ENCODE measurements at regions not wholly inside any gene's neighbourhood (a gene's known extent, or its start where the extent isn't known, plus 50 kb on each side); places are given as distances from the start of the nearest gene placed in this dataset.

- peak overlapping the region in 4 of 6 donors; percentile 39 to 60 (median 51) for H3K27ac Mint-ChIP-seq
- H3K4me1 Mint-ChIP-seq: peaks cover 0 to 3% (median 0%) of the 10 kb centered on the region in 3 donors
- no peaks in the 10 kb centered on the region for H3K36me3 Mint-ChIP-seq
- no peaks in the 10 kb centered on the region for H3K9me3 Mint-ChIP-seq
- H3K27me3 Mint-ChIP-seq: no peaks in the 10 kb centered on the region
- DNase-seq: no peak
- no peak for ATAC-seq (ENCODE audit: low read depth in 2 of 2)
- H3K4me3 Mint-ChIP-seq: peak overlapping the region in 1 of 8 donors; percentile 1
These were observed 570.8 kb downstream of the UTRN start for GRCh38 chr6:144855812-144856531.

- no peaks in the 10 kb centered on the region for H3K27me3 Mint-ChIP-seq
- no peaks in the 10 kb centered on the region for H3K36me3 Mint-ChIP-seq
- no peak overlapping the region for H3K4me3 Mint-ChIP-seq
- ATAC-seq (ENCODE audit: low read depth in 2 of 2) (no peak), DNase-seq (no peak)
- H3K27ac Mint-ChIP-seq: no peak overlapping the region
- peaks cover 0 to 3% (median 0%) of the 10 kb centered on the region in 3 donors for H3K4me1 Mint-ChIP-seq
- H3K9me3 Mint-ChIP-seq: no peaks in the 10 kb centered on the region
These were observed 571.5 kb downstream of the UTRN start for GRCh38 chr6:144856622-144857021.

GRCh38 chr6:144857086-144857485 is 572.0 kb downstream of the UTRN start:
- Mint-ChIP-seq H3K36me3 (no peaks in the 10 kb centered on the region), H3K9me3 (peaks cover 0 to 2% (median 0%) of the 10 kb centered on the region in 7 donors), H3K4me1 (peaks cover 0 to 3% (median 0%) of the 10 kb centered on the region in 3 donors), H3K4me3 (no peak overlapping the region), H3K27me3 (peaks cover 0 to 1% (median under 1%) of the 10 kb centered on the region in 3 donors), H3K27ac (no peak overlapping the region)
- DNase-seq (no peak), ATAC-seq (ENCODE audit: low read depth in 2 of 2) (no peak)

- Mint-ChIP-seq H3K27me3 (peaks cover 5 to 30% (median 28%) of the 10 kb centered on the region in 3 donors), H3K9me3 (peaks cover 0 to 41% (median 26%) of the 10 kb centered on the region in 7 donors), H3K4me3 (no peak overlapping the region), H3K4me1 (peaks cover 0 to 6% (median 0%) of the 10 kb centered on the region in 3 donors), H3K27ac (no peak overlapping the region), H3K36me3 (peaks cover 0 to 17% of the 10 kb centered on the region in 2 donors)
- ATAC-seq (ENCODE audit: low read depth in 2 of 2): no peak
- DNase-seq: no peak
These were observed 577.6 kb downstream of the UTRN start for GRCh38 chr6:144862769-144863168.

- Mint-ChIP-seq H3K4me1 (peaks cover 0 to 6% (median 0%) of the 10 kb centered on the region in 3 donors), H3K4me3 (no peak overlapping the region), H3K27me3 (peaks cover 0 to 29% (median 21%) of the 10 kb centered on the region in 3 donors), H3K9me3 (peaks cover 0 to 38% (median 21%) of the 10 kb centered on the region in 7 donors), H3K27ac (no peak overlapping the region), H3K36me3 (peaks cover 0 to 17% of the 10 kb centered on the region in 2 donors)
- ATAC-seq (ENCODE audit: low read depth in 2 of 2) (no peak), DNase-seq (no peak)
These were observed 582.6 kb downstream of the UTRN start for GRCh38 chr6:144867761-144868160.

- Mint-ChIP-seq H3K4me3 (no peak overlapping the region), H3K4me1 (peaks cover 0 to 6% (median 0%) of the 10 kb centered on the region in 3 donors), H3K36me3 (peaks cover 6 to 7% of the 10 kb centered on the region in 2 donors), H3K27me3 (peaks cover 0 to 3% (median 0%) of the 10 kb centered on the region in 3 donors), H3K27ac (peak overlapping the region in 1 of 6 donors; percentile 17), H3K9me3 (peaks cover 4 to 22% (median 12%) of the 10 kb centered on the region in 7 donors)
- no peak for ATAC-seq (ENCODE audit: low read depth in 2 of 2)
- no peak for DNase-seq
These were observed 585.6 kb downstream of the UTRN start for GRCh38 chr6:144870782-144871181.

- Mint-ChIP-seq H3K9me3 (peaks cover 2 to 20% (median 11%) of the 10 kb centered on the region in 7 donors), H3K4me1 (no peaks in the 10 kb centered on the region), H3K4me3 (no peak overlapping the region), H3K36me3 (peaks cover 6 to 7% of the 10 kb centered on the region in 2 donors), H3K27ac (no peak overlapping the region), H3K27me3 (peaks cover 6 to 9% (median 8%) of the 10 kb centered on the region in 3 donors)
- no peak for DNase-seq
- no peak for ATAC-seq (ENCODE audit: low read depth in 2 of 2)
These were observed 588.7 kb downstream of the UTRN start for GRCh38 chr6:144873623-144874378.

GRCh38 chr6:144876689-144877088 is 591.6 kb downstream of the UTRN start:
- ATAC-seq (ENCODE audit: low read depth in 2 of 2) (no peak), DNase-seq (no peak)
- H3K27ac Mint-ChIP-seq: no peak overlapping the region
- peaks cover 17 to 28% (median 19%) of the 10 kb centered on the region in 3 donors for H3K27me3 Mint-ChIP-seq
- H3K4me3 Mint-ChIP-seq: no peak overlapping the region
- H3K4me1 Mint-ChIP-seq: no peaks in the 10 kb centered on the region
- H3K9me3 Mint-ChIP-seq: peaks cover 2 to 14% (median 11%) of the 10 kb centered on the region in 7 donors
- peaks cover 6 to 7% of the 10 kb centered on the region in 2 donors for H3K36me3 Mint-ChIP-seq

GRCh38 chr6:144877118-144877517 is 592.0 kb downstream of the UTRN start:
- no peaks in the 10 kb centered on the region for H3K4me1 Mint-ChIP-seq
- H3K4me3 Mint-ChIP-seq: no peak overlapping the region
- H3K27ac Mint-ChIP-seq: no peak overlapping the region
- peaks cover 2 to 14% (median 11%) of the 10 kb centered on the region in 7 donors for H3K9me3 Mint-ChIP-seq
- no peak for ATAC-seq (ENCODE audit: low read depth in 2 of 2)
- peaks cover 6 to 7% of the 10 kb centered on the region in 2 donors for H3K36me3 Mint-ChIP-seq
- no peak for DNase-seq
- peaks cover 17 to 28% (median 19%) of the 10 kb centered on the region in 3 donors for H3K27me3 Mint-ChIP-seq

GRCh38 chr6:144878577-144878976 is 593.4 kb downstream of the UTRN start:
- no peak overlapping the region for H3K27ac Mint-ChIP-seq

GRCh38 chr6:144879436-144879835 is 594.3 kb downstream of the UTRN start:
- H3K9me3 Mint-ChIP-seq: no peaks in the 10 kb centered on the region
- peaks cover 17 to 28% (median 19%) of the 10 kb centered on the region in 3 donors for H3K27me3 Mint-ChIP-seq
- no peak for DNase-seq
- no peaks in the 10 kb centered on the region for H3K4me1 Mint-ChIP-seq
- H3K36me3 Mint-ChIP-seq: no peaks in the 10 kb centered on the region
- no peak overlapping the region for H3K4me3 Mint-ChIP-seq
- no peak for ATAC-seq (ENCODE audit: low read depth in 2 of 2)
- H3K27ac Mint-ChIP-seq: no peak overlapping the region

More at GRCh38 chr6:144878577-144878976, 593.4 kb downstream of the UTRN start:
- Mint-ChIP-seq H3K27me3 (peaks cover 17 to 28% (median 19%) of the 10 kb centered on the region in 3 donors), H3K36me3 (peaks cover 6 to 7% of the 10 kb centered on the region in 2 donors), H3K4me1 (no peaks in the 10 kb centered on the region), H3K9me3 (peaks cover 2 to 7% (median 6%) of the 10 kb centered on the region in 7 donors), H3K4me3 (no peak overlapping the region)
- ATAC-seq (ENCODE audit: low read depth in 2 of 2) (no peak), DNase-seq (no peak)

GRCh38 chr6:144882425-144882824 is 597.3 kb downstream of the UTRN start:
- Mint-ChIP-seq H3K4me3 (no peak overlapping the region), H3K36me3 (no peaks in the 10 kb centered on the region), H3K27me3 (peaks cover 19 to 28% (median 22%) of the 10 kb centered on the region in 3 donors), H3K4me1 (no peaks in the 10 kb centered on the region), H3K27ac (no peak overlapping the region), H3K9me3 (no peaks in the 10 kb centered on the region)
- DNase-seq (no peak), ATAC-seq (ENCODE audit: low read depth in 2 of 2) (no peak)

- no peak for DNase-seq
- Mint-ChIP-seq H3K4me1 (no peaks in the 10 kb centered on the region), H3K9me3 (no peaks in the 10 kb centered on the region), H3K4me3 (no peak overlapping the region), H3K36me3 (no peaks in the 10 kb centered on the region), H3K27ac (no peak overlapping the region), H3K27me3 (peaks cover 10 to 18% (median 14%) of the 10 kb centered on the region in 3 donors)
- no peak for ATAC-seq (ENCODE audit: low read depth in 2 of 2)
These were observed 598.8 kb downstream of the UTRN start for GRCh38 chr6:144883915-144884314.
